NCI-H345 treated with DMSO at 0.1 percent for 48 hours (cell line): ENCODE measurements at regions not wholly inside any gene's neighbourhood (a gene's known extent, or its start where the extent isn't known, plus 50 kb on each side); places are given as distances from the start of the nearest gene placed in this dataset.
"Not testable (repeated sequence)": the region's sequence is repeated elsewhere in the genome, so short reads cannot be mapped to it uniquely, and the experiment has no call there.

ENCODE experiments used
- DNase-seq: peaks from one replicate; lab custom pipeline; 2025; ENCODE audit not compliant: unreplicated experiment; lab: John Stamatoyannopoulos, UW

DNA sequence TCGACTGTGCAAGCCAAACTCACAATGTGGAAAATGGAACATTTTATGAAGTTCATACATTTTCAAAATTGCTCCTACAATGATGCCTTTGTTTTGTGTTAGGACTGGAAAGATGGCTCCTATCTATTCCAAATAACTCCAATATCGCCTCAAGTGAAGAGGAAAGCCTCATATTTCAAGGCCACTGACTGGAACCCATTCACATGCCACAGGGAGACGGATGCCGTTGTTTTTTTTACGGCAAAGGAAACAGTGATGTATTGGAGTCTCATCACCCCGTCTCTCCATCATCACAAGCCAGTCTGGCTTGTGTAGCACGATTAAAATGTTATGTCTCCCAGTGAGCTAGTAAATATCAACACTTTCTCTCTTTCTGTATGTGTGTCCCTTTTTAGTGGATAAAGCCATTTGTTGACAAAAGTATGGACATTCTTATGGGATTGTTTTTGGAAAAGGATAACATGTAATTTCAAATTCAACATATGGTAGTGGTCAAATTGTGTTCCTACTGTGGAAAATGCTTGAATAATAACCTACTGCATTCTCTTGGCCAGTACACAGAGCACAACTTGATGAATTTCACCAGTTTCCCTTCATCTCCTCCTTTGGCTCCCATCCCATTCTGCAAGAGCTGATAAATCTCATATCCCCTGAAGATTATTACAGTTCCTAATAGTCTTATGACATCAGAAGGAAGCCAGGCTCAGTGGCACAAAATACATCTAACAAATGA lies 109.5 kb upstream of the PITRM1 start:
- DNase-seq: no peak

DNA sequence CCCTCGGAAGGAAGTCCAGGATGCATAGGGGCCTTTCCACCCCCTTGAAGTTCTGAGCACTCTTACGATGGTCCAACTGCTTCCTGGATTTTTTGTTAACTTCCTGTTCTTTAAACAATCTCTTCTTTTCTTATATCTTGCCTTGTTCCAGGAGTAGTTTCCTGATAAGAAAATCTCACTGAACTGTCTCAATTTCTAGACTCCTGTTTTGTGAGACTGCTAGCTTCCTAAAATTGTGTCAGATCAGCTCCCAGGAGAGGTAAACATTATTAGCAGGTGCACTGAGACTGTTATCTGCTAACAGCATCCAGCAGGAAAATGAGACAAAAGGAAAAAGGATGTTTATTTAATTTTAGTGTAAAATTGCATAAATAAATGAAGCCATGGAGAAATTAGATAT lies 106.2 kb upstream of the PITRM1 start:
- no peak for DNase-seq

DNA sequence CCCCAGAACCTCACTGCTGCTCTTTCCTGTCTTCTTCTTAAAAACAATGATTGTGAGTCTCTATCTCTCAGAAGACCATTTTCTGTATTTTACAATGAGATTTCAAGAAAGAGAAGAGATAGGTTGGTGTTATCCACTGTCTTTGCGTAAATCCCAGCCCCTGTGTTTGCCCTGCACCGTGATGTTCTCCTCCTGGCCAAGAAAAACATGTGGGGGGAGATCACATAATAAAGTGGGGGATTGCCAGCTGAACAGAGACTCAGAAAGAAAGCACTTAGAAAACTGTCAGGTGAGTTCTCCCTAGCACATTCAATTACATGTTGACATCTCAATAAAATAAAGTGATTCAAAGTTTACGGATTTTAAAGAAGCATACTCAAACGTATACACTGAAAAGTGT lies 105.0 kb upstream of the PITRM1 start:
- no peak for DNase-seq

DNA sequence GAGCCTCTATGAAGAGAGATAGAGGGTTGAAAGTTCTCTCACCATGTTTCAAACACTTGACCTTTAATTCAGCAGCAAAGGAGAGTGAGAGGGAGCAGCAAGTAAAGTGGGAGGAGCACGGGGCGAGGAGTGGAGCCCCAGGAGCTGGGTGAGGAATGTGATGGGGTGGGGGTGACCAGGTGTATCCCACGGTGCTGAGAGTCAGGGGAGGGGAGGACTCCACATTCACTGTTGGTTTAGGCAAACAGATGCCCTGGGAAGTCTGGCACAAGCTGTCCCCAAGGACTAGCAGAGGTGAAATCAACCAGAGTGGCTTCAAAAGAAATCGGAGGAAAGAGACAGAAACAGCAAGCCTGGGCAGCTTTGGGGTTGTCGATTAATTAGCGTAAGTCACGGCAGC lies 101.8 kb upstream of the PITRM1 start:
- peak; percentile 42 for DNase-seq

DNA sequence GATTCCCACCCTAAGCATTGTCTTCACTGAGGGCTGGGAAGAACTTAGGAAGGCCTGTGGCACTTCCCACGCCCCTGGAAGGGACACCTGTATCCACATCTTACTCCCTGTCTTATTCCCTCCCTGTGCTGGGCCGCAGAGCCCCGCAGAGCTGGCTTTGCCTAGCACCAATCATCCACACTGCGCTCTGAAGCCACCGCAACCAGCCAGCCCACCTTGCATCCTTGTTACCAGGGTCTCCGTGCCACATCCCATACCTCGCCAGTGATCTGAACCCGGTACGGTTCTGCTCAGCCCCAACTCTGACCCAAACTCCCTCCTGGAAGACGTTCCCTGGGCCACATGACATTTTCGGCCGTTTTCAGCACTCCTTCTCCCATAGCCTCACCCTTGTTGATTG lies 101.4 kb upstream of the PITRM1 start:
- no peak for DNase-seq

DNA sequence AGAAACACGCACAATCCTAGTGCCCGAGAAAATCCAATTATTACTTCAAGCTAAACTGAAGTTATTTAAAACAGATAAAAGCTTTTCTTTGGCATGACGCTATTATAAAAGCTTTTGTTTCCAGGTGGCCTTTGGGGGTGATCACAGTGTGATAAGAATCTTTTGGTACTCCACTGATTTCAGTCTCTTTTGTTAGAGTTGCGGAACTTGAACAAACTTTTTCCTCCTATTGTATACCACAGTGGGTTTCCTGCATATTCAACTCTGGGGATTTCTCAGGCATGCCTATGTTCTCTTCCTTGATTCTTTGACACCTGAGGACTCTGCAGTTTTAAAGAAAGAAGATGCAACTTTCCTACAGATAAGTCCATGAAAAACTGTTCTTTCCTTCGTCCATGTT lies 99.7 kb upstream of the PITRM1 start:
- no peak for DNase-seq

DNA sequence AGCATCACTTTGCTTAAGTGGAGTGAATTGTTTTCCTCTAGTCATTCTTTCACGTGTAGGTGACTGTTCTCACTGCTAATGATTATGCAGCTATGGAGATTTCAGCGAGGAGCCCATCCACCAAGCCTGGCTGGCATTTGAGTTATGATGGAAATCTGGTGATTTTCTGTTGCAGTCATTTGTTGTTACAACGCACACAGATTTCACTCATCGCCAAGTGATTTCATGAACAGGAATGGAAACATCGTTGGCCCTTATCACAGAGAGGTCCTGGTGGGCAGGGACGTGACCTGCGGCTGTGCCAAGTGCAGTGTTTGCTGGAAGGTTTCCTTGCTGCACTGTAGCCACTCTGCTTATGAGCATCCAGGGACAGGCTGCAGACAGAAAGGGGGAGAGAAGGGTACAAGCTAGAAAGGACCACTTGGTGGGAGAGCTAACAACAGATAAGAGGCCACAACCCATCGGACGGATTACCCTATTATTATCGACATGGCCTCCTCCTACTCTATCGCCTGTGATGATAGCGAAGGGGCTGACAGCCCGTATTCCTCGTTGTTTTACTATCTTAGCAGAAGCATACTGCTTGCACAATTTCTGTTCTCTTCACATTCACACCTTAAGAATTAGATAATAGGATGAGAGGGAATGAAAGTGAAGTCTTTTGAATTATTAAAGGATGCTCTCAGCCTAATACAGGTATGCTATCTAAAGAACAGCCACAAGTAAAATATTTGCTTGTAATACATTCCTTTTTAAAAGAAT lies 99.0 kb upstream of the PITRM1 start:
- DNase-seq: no peak

DNA sequence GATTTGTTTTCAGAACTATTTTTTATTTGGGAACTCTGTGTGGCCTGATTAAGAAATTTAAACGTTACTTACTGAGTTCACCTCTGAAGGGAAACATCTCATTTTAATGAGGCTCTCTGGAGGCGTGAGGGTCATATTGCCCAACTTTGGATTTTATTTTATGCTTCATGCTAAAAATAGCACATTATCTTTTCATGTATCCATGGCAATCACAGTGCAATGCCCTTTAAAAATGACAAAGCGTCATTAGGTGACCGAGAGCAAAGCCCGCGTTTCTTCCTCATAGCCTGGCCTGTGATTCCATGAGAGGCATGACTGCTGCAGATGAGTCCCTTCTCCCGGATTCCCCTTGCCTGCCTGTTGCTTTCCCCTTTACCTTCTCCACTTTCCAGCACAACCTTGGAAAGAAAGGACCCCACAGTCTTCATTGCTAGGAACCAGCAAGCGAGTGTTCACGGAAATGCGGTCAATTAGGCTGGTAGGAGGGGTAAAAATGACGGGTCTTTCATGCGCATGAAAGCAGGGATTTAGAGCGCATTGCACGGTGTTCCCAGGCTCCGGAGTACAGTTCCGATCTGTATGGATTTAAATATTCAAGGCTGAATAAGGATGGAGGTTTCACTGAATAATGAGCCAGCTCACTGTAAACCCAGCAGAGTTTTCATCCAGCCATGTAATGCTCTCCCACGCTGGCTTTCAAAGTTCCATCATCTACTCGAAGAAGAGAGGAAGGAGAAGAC lies 98.2 kb upstream of the PITRM1 start:
- no peak for DNase-seq

DNA sequence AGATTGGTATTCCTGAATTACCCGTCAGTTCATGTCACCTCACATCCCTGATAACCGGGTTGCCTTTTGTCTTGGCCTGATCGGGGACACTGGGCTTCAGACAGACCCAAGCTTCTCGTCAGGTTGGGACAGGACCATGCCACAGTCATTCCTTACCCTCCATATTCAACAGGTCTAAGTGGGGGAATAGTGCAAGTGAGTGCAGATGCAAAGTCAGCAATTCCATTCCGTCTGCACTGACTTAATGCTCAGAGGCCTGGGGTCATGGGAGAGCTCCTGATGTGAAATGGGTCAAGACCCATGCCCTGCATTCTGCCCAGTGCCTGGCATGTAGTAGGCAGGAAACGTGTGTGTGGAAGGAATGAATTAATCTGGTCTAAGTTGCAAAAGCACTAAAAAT lies 95.4 kb upstream of the PITRM1 start:
- DNase-seq: no peak

DNA sequence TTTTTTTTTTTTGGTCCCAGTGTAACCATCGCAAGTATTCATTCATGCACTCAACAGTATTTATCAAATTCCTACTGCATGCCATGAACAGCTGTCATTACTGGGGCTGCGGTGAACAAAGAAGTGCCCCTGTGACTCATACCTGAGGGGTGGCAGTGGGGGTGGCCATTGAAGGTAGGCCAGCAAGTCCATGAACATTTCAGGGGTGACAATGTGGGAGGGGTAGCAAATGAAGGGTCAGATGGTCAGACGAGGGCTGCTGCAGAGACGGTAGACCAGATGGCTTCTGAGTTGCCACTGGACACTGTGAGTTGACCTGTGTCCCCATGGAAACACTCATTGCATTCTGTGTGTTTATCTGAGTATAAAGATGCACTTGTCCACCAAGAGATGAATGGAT lies 92.5 kb upstream of the PITRM1 start:
- DNase-seq: no peak

DNA sequence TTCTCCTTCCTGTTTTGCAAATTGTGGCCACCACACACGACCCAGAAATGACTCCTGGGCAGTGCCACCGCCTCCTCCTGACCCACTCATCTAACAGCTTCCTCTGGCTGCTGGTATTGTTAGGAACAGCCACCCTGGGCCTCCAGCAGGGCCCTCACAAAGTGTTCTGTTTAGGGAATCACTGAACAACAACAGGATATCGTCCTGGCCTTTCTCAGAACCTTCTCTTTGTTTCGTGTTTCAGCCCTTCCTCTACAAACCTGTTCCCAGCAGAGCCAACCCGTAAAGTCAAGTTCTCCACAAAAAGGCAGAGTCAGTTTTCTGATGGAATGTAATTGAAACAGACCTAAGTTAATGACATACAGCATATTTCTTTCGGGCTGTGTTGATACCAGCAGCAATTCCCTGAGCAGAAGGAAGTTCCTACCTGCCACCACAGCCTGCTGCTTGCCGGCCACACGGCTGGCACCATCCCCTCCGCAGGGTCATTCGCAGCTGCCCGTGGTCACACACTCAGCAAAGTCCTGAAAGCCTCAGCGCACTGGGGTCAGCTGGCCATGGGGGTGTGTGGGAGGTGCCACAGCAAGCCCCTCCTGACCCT lies 91.7 kb upstream of the PITRM1 start:
- no peak for DNase-seq

DNA sequence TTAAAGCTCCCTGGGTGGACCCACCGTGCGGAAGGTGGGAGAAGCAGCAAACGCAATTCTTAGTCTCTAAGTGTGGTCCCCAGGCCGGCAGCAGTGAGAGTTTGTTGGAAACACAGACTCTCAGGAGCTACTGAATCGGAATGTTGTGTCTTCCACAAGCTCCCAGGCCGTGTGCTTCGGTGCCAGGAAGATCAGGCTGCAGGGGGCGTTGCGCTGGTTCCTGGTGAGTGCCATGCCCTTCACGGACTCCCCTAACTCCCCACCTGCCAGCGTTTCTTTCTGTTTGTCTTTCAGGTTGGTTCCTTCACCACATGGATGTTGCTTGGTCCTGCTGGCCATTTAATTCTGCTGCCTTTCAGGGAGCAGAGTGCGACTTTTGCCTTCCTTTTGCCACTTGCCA lies 91.2 kb upstream of the PITRM1 start:
- no peak for DNase-seq

DNA sequence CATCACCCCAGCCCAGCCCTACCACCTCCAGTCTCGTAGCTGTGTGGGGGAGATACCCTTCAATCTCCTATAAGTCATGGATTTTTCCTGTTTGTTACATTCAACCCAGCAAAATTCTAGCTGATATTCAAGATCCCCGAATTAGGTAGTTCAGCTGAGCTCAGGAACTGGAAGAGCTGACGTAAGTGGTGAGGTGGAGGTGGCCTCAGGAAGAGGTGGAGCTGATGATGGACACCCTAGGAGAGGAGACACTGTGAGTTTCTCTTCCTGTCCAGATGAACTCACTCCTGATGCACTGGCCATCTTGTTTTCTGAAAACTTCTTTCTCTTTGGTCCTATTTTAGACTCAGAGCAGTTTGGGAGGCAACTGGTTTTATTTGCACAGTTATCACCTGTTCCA lies 90.5 kb upstream of the PITRM1 start:
- no peak for DNase-seq

DNA sequence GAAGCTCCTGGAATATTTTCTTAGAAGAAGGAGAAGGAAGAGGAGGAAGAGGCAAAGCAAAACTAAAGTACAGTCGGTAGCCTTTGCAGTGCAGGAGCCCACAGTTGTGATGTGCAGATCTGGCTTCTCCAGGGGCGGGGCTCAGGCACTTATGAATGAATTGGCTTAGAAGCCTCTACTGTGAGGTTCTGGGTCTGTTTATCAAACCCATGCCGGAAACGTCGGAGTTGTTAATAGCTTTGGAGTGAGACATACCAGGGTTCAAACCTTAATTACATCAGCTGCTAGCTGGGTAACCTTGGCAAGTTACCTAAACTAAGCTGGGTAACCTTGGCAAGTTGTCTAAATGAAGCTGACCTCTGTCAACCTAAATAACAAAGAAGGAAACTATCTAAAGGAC lies 89.3 kb upstream of the PITRM1 start:
- no peak for DNase-seq

DNA sequence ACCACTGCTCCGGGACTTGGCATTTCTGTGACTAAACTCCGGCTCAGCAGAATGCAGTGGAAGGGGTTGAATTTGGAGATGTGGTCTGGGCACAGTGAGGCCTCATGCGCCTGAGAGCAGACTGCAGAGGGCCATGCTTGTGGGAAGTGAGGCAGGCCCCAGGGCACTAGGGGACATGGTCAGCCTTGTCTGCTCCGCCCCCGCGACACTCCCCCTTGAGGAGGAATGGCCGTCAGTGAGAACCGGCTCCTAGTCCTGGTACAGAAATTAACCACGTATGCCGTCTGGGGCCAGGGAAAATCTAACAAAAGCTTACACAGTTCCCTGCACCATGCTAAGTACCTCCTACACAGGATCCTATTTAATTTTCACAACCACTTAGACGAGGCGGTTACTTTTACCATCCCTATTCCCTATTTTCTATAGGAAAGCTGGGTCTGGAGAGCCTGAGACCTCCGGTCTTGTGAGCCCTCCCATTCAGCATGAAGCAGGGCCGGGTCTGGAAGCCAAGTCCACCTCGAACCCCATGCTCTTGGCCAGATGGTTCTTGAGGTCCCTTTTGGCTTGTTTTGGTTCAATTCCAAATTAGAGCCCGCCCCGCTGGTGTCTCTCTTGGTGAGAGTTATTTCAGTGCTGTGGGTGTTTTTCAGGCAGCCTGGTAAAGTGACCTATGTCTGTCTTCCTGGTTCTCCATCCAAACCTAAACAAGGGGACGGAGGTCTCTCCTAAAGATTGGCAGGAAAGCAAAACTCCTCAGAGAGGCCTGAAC lies 87.7 kb upstream of the PITRM1 start:
- no peak for DNase-seq

DNA sequence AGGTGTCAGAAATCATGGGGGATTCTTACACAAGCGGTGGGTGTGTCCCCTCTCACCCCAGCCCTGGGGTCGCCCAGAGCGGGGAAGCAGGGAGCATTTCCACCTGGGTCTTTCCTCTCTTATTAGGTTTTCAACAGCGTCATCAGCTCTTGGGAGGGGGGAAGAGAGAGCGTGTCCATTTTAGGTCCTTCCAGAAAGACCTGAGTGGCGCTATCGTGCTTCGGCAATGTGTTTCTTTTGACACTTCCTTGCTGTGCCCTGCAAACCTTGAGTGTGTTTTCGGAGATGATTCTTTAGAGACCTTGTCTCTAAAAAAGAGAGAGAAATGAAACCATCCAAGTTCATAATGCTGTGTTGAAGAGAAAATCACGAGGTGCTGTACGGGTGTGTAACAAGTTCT lies 86.9 kb upstream of the PITRM1 start:
- no peak for DNase-seq

DNA sequence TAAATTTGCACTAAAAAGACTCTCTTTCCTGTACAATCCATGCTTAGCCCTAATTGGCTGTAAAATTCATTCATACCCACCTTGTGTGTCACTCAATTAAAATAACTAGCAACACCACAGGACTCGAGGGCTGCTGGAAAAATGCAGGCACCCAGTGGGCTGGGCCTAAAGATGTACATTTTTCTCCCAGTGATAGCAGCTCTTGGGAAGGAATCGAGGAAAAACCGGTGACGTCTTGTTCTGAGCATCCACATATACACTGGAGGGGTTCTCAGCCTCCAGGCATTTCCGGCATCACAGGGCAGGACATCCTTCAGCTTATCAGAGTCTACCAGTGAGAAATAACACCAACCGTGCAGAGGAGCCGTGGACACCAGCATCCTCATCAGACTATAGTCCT lies 85.8 kb upstream of the PITRM1 start:
- no peak for DNase-seq

DNA sequence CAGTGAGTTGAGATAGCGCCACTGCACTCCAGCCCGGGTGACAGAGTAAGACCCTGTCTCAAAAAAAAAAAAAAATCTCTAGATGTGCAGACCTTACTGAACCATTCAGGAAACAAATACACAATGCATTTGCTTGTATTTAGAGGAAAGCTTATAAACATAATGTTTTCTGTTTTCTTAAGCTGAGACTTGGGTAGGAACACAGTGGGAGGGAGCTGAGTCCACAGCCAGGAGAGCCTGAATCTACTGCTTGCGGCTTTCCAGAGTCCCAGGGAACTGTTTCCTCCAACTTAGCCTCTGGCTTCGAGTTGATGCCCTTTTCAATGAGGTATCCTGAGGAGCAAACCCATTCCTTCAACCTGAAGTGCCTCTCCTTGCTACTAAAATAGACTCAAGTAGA lies 83.0 kb upstream of the PITRM1 start:
- DNase-seq: no peak

DNA sequence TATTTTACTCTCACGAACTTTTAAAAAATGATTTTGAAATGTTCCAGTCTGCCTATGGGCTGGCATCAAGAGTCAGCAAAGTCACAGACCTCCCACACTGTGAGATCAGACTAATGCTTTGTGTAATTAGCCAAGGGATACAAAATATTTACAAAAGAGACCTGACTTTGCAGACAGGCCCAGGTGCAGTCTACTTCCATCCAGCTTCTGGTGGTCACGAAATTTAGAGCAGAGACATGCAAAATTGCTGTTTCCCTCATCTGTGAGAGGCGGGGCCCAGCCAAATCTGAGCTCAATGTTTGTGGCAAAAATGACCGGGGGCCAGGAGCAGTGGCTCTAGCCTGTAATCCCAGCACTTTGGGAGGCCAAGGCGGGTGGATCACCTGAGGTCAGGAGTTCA lies 82.5 kb upstream of the PITRM1 start:
- no peak for DNase-seq

DNA sequence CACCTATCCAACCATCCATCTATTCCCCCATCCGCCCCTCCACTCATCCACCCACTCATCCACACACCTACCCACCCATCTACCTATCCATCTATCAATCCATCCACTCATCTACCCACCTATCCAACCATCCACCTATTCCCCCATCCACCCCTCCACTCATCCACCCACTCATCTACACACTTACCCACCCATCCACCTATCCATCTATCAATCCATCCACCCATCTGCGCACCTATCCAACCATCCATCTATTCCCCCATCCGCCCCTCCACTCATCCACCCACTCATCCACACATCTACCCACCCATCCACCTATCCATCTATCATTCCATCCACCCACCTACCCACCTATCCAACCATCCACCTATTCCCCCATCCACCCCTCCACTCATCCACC lies 81.4 kb upstream of the PITRM1 start:
- not testable (repeated sequence) for DNase-seq

DNA sequence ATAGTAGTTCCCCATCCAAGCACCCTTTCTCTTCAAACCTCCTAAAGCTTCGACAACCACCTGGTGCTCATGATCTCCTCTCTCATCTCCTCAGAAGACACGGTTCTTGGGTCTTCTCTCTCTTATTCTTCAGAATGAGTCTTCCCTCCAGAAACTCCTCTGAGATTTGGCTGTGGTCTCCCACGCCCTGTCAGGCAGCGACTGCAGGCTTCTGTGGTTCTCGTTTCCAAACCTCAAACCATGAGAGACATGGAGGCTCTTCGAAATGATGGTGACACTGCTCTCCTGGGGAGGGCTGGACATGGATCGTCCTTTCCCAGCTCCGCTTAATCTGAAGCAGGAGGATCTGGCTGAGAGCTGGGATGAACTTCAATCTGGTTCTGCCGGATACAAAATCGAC lies 78.6 kb upstream of the PITRM1 start:
- no peak for DNase-seq
